HepG2 (cell line): ENCODE measurements at regions not wholly inside any gene's neighbourhood (a gene's known extent, or its start where the extent isn't known, plus 50 kb on each side); places are given as distances from the start of the nearest gene placed in this dataset.

Source experiments
- ARID2 ChIP-seq: sonication (generic); formaldehyde crosslinking; IDR thresholded peaks from 2 replicates; pipeline ENCODE4 v1.8.1; 2022; ENCODE audit warnings: mild to moderate bottlenecking, missing genetic modification reagents, borderline replicate concordance
- FOSL2 ChIP-seq: sonication (generic); formaldehyde crosslinking; IDR thresholded peaks from 2 replicates; pipeline ENCODE4 v1.4.0; 2020; ENCODE audit warnings: missing genetic modification reagents
- FOXA1 ChIP-seq, 2 experiments: fragments of 450-650 bp in 1 of 2; sonication (generic) in 1 of 2; formaldehyde crosslinking in 1 of 2; IDR thresholded peaks; 2 replicates each; pipeline versions ENCODE4 v1.4.0 to v1.6.1; 2016 to 2020; ENCODE audit warnings: missing genetic modification reagents in 1 of 2
- REPIN1 ChIP-seq: sonication (generic); formaldehyde crosslinking; IDR thresholded peaks from 2 replicates; pipeline ENCODE4 v1.8.0; 2022; ENCODE audit warnings: missing genetic modification reagents, low read depth, mild to moderate bottlenecking, borderline replicate concordance
- SIN3A ChIP-seq: IDR thresholded peaks from 2 replicates; pipeline ENCODE4 v1.6.1; 2011; ENCODE audit warnings: low read depth, mild to moderate bottlenecking, control low read depth, low read length, borderline replicate concordance
- TCF7L2 ChIP-seq: IDR thresholded peaks from 2 replicates; pipeline ENCODE4 v1.6.1; 2011; ENCODE audit warnings: mild to moderate bottlenecking, low read depth, low read length, moderate library complexity
- YY1 ChIP-seq: IDR thresholded peaks from 2 replicates; pipeline ENCODE4 v1.6.1; 2011; ENCODE audit warnings: low read length, low read depth, moderate library complexity, mild to moderate bottlenecking; ENCODE audit not compliant: insufficient read depth, insufficient replicate concordance
- ZNF572 ChIP-seq: sonication (generic); formaldehyde crosslinking; IDR thresholded peaks from 2 replicates; pipeline ENCODE4 v1.5.1; 2020; ENCODE audit warnings: mild to moderate bottlenecking, missing genetic modification reagents
- TF ChIP-seq, protein P1 (sequence below): sonication (generic); formaldehyde crosslinking; IDR thresholded peaks from 2 replicates; pipeline ENCODE4 v1.4.0; 2020; ENCODE audit warnings: missing genetic modification reagents
- TF ChIP-seq, protein P2 (sequence below): sonication (generic); formaldehyde crosslinking; IDR thresholded peaks from 2 replicates; pipeline ENCODE4 v1.4.0; 2020; ENCODE audit warnings: missing genetic modification reagents

DNA sequence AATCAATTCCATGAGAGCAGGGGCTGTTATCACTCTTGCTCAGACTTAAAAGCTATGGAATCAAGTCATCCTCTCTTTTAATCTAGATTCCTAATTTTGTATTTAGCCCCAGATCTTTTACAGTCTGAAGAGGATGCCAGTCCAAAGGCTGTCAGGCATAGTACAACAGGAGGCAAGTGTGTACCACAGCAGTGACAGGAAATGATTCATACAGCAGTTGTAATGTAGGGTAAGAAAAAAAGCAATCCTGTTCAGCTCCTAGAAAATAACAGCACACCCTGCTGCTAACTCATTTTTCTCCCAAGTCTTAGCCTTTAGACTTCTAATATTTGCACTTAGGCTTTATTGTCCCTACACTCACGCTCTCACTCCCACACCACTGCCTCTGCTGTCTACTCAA, 127.8 kb upstream of the SYT4 start:
- TF ChIP-seq FOSL2 (CRISPR knock-in tag), result no peak
- no peak for TF ChIP-seq REPIN1 (CRISPR knock-in tag)
- TF ChIP-seq, protein P1, sequence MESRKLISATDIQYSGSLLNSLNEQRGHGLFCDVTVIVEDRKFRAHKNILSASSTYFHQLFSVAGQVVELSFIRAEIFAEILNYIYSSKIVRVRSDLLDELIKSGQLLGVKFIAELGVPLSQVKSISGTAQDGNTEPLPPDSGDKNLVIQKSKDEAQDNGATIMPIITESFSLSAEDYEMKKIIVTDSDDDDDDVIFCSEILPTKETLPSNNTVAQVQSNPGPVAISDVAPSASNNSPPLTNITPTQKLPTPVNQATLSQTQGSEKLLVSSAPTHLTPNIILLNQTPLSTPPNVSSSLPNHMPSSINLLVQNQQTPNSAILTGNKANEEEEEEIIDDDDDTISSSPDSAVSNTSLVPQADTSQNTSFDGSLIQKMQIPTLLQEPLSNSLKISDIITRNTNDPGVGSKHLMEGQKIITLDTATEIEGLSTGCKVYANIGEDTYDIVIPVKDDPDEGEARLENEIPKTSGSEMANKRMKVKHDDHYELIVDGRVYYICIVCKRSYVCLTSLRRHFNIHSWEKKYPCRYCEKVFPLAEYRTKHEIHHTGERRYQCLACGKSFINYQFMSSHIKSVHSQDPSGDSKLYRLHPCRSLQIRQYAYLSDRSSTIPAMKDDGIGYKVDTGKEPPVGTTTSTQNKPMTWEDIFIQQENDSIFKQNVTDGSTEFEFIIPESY (CRISPR knock-in tag), result no peak
- TF ChIP-seq FOXA1 (IDR thresholded peaks at IDR 0.05), result no peak
- TF ChIP-seq FOXA1 (CRISPR knock-in tag; IDR thresholded peaks at IDR 0.05), result no peak
- TF ChIP-seq ARID2 (CRISPR knock-in tag), result no peak
- TF ChIP-seq ZNF572 (CRISPR knock-in tag), result no peak
- TF ChIP-seq SIN3A, result no peak
- TF ChIP-seq TCF7L2, result no peak
- TF ChIP-seq, protein P2, sequence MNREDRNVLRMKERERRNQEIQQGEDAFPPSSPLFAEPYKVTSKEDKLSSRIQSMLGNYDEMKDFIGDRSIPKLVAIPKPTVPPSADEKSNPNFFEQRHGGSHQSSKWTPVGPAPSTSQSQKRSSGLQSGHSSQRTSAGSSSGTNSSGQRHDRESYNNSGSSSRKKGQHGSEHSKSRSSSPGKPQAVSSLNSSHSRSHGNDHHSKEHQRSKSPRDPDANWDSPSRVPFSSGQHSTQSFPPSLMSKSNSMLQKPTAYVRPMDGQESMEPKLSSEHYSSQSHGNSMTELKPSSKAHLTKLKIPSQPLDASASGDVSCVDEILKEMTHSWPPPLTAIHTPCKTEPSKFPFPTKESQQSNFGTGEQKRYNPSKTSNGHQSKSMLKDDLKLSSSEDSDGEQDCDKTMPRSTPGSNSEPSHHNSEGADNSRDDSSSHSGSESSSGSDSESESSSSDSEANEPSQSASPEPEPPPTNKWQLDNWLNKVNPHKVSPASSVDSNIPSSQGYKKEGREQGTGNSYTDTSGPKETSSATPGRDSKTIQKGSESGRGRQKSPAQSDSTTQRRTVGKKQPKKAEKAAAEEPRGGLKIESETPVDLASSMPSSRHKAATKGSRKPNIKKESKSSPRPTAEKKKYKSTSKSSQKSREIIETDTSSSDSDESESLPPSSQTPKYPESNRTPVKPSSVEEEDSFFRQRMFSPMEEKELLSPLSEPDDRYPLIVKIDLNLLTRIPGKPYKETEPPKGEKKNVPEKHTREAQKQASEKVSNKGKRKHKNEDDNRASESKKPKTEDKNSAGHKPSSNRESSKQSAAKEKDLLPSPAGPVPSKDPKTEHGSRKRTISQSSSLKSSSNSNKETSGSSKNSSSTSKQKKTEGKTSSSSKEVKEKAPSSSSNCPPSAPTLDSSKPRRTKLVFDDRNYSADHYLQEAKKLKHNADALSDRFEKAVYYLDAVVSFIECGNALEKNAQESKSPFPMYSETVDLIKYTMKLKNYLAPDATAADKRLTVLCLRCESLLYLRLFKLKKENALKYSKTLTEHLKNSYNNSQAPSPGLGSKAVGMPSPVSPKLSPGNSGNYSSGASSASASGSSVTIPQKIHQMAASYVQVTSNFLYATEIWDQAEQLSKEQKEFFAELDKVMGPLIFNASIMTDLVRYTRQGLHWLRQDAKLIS (CRISPR knock-in tag), result no peak
- no peak for TF ChIP-seq YY1
